ENCODE measurements at regions not wholly inside any gene's neighbourhood (a gene's known extent, or its start where the extent isn't known, plus 50 kb on each side); places are given as distances from the start of the nearest gene placed in this dataset.

- H3K4me3 Mint-ChIP-seq: no peak overlapping the region
- H3K27me3 Mint-ChIP-seq (ENCODE audit: insufficient read depth): peaks cover 5% of the 10 kb centered on the region
- H3K9me3 Mint-ChIP-seq: no peaks in the 10 kb centered on the region
- no peak for DNase-seq
- H3K4me1 Mint-ChIP-seq (ENCODE audit: low read depth): peaks cover 12% of the 10 kb centered on the region
- no peak overlapping the region for H3K27ac Mint-ChIP-seq
- no peaks in the 10 kb centered on the region; the same call in 1 of the 2 replicates for H3K36me3 Mint-ChIP-seq (ENCODE audit: low read depth)
- no peak for TF ChIP-seq CTCF (IDR thresholded peaks at IDR 0.05)
Measured at GRCh38 chr3:153624310-153625030, 462.4 kb downstream of the RAP2B start.

- no peaks in the 10 kb centered on the region; the same call in 1 of the 2 replicates for H3K36me3 Mint-ChIP-seq (ENCODE audit: low read depth)
- H3K4me3 Mint-ChIP-seq: no peak overlapping the region
- no peaks in the 10 kb centered on the region for H3K9me3 Mint-ChIP-seq
- no peak; the same call in 1 of the 2 replicates for TF ChIP-seq CTCF (IDR thresholded peaks at IDR 0.05)
- H3K4me1 Mint-ChIP-seq (ENCODE audit: low read depth): peaks cover 12% of the 10 kb centered on the region
- no peak for DNase-seq
- H3K27me3 Mint-ChIP-seq (ENCODE audit: insufficient read depth): peaks cover 8% of the 10 kb centered on the region
- H3K27ac Mint-ChIP-seq: no peak overlapping the region
Measured at GRCh38 chr3:153625506-153625905, 463.5 kb downstream of the RAP2B start.

- no peak overlapping the region for H3K27ac Mint-ChIP-seq
- peaks cover 12% of the 10 kb centered on the region for H3K4me1 Mint-ChIP-seq (ENCODE audit: low read depth)
- H3K27me3 Mint-ChIP-seq (ENCODE audit: insufficient read depth): peaks cover 8% of the 10 kb centered on the region
- H3K4me3 Mint-ChIP-seq: no peak overlapping the region
- no peaks in the 10 kb centered on the region for H3K9me3 Mint-ChIP-seq
- no peak for TF ChIP-seq CTCF (IDR thresholded peaks at IDR 0.05)
- H3K36me3 Mint-ChIP-seq (ENCODE audit: low read depth): no peaks in the 10 kb centered on the region
- no peak for DNase-seq
Measured at GRCh38 chr3:153626158-153626557, 464.1 kb downstream of the RAP2B start.

GRCh38 chr3:153628591-153628990 is 466.6 kb downstream of the RAP2B start:
- no peaks in the 10 kb centered on the region for H3K36me3 Mint-ChIP-seq (ENCODE audit: low read depth)
- H3K4me1 Mint-ChIP-seq (ENCODE audit: low read depth): no peaks in the 10 kb centered on the region
- H3K27me3 Mint-ChIP-seq (ENCODE audit: insufficient read depth): peaks cover 8% of the 10 kb centered on the region
- no peak for TF ChIP-seq CTCF (IDR thresholded peaks at IDR 0.05)
- H3K4me3 Mint-ChIP-seq: no peak overlapping the region; the same call in 1 of the 2 replicates
- H3K27ac Mint-ChIP-seq: no peak overlapping the region
- DNase-seq: no peak
- no peaks in the 10 kb centered on the region for H3K9me3 Mint-ChIP-seq

GRCh38 chr3:153629148-153629547 is 467.1 kb downstream of the RAP2B start:
- Mint-ChIP-seq H3K27ac (no peak overlapping the region), H3K27me3 (ENCODE audit: insufficient read depth) (peaks cover 8% of the 10 kb centered on the region), H3K36me3 (ENCODE audit: low read depth) (no peaks in the 10 kb centered on the region), H3K4me1 (ENCODE audit: low read depth) (no peaks in the 10 kb centered on the region), H3K9me3 (no peaks in the 10 kb centered on the region), H3K4me3 (no peak overlapping the region)
- no peak for DNase-seq
- no peak for TF ChIP-seq CTCF (IDR thresholded peaks at IDR 0.05)
